Stimulated activated naive CD8-positive, alpha-beta T cell treated with anti-CD3 and anti-CD28 coated beads, Interleukin-15, Interleukin-2, amounts not matched to agents 100 ng/mL and 50 ng/mL, for 24 hours (primary cell): ENCODE measurements at regions not wholly inside any gene's neighbourhood (a gene's known extent, or its start where the extent isn't known, plus 50 kb on each side); places are given as distances from the start of the nearest gene placed in this dataset.

Source experiments
- H3K27ac Mint-ChIP-seq: one replicate; pipeline ENCODE4 v1.8.0; 2021; ENCODE audit warnings: mild to moderate bottlenecking, mixed read lengths
- H3K27me3 Mint-ChIP-seq: one replicate; pipeline ENCODE4 v1.8.0; 2021; ENCODE audit warnings: mixed read lengths
- H3K36me3 Mint-ChIP-seq: one replicate; pipeline ENCODE4 v1.8.0; 2021; ENCODE audit warnings: low read depth, mixed read lengths
- H3K4me1 Mint-ChIP-seq: one replicate; pipeline ENCODE4 v1.8.0; 2021; ENCODE audit warnings: low read depth, mixed read lengths
- H3K4me3 Mint-ChIP-seq: one replicate; pipeline ENCODE4 v1.8.0; 2021; ENCODE audit warnings: mild to moderate bottlenecking, mixed read lengths
- H3K9me3 Mint-ChIP-seq: one replicate; pipeline ENCODE4 v1.8.0; 2021; ENCODE audit warnings: mixed read lengths

DNA sequence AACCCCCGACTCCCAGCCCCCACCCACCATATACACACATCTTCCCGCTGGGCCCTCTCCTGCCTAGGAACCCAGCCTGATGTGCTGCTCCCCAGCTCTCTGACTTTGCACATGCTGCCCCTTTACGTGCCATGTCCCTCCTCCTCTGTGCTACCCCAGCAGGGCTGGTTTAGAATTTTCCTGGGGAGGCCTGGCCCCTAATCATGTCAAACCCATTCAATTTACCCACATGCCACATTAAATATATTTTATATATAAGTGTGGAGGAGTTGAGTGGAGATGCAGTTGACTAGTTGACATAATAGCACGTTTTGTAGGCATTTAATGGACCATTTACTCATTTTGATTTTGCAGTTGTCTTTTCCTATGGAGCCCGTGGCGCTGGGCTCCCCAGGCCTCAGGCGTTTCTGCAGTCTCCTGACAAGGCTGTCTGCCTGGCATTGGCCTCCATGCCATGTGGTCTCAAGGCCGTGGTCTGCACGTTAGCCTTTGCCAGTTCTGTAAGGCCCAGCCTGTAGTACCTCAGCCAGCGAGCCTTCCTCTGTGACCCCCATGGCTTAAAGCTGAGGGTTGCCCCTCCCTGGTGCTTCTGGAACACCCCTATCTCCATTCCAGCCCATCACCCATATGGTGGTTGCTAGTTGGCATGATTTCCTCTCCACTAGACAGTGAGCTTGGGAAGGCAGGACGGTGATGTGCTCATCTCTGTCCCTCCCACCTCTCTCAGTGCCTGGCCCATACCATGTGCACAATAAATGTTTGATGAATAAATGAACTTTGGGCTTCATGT is 155.8 kb downstream of the TLE3 start:
- H3K4me1 Mint-ChIP-seq: no peaks in the 10 kb centered on the region
- H3K9me3 Mint-ChIP-seq: no peaks in the 10 kb centered on the region
- no peaks in the 10 kb centered on the region for H3K36me3 Mint-ChIP-seq
- H3K27me3 Mint-ChIP-seq: peaks cover 12% of the 10 kb centered on the region
- H3K27ac Mint-ChIP-seq: no peak overlapping the region
- no peak overlapping the region for H3K4me3 Mint-ChIP-seq

- no peaks in the 10 kb centered on the region for H3K4me1 Mint-ChIP-seq
- no peak overlapping the region for H3K4me3 Mint-ChIP-seq
- H3K27ac Mint-ChIP-seq: no peak overlapping the region
- H3K36me3 Mint-ChIP-seq: no peaks in the 10 kb centered on the region
- H3K27me3 Mint-ChIP-seq: peaks cover 3% of the 10 kb centered on the region
- H3K9me3 Mint-ChIP-seq: no peaks in the 10 kb centered on the region
These were observed 154.1 kb downstream of the TLE3 start for GRCh38 chr15:69943637-69944036.

DNA sequence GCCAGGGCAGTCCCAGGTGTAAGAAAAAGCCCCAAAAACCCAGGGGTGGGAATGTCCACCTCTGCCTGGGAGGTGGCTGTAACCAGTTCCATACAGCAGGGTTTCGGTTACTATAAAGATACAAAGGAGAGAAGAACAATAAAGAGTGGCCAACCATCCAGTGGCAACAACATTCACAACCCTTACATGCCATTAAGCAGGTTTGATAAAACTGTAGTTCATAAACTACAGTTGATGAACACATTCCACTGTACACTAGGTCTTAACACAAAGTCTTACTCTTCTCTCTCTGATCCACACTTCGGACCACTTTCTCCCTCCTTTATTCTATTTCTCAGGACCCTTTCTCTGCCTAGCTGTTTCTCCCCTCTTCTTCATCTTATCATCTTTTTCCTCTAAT is 152.0 kb downstream of the TLE3 start:
- Mint-ChIP-seq H3K4me1 (no peaks in the 10 kb centered on the region), H3K27ac (no peak overlapping the region), H3K36me3 (no peaks in the 10 kb centered on the region), H3K9me3 (no peaks in the 10 kb centered on the region), H3K4me3 (no peak overlapping the region), H3K27me3 (no peaks in the 10 kb centered on the region)

DNA sequence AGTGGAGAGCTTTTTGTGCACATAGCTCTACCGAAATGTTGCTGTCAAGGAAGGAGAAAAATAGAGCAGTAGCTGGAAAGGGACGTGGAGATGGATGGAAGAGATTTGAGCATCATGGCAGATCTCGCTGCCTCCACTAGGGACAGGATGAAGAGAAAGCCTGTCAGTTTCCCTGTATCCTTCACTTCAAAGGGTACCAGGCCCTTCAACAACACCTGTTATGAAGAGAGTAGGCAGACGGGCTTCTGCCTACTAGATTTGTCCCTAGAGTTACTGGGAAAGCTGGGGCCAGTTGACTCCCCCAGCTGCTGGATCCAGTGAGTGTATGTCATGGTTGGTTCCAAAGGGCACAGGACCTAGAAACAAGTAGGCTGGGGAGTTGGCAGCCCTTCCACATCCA is 150.8 kb downstream of the TLE3 start:
- Mint-ChIP-seq H3K36me3 (no peaks in the 10 kb centered on the region), H3K27me3 (no peaks in the 10 kb centered on the region), H3K4me3 (no peak overlapping the region), H3K27ac (peak overlapping the region; percentile 1), H3K9me3 (no peaks in the 10 kb centered on the region), H3K4me1 (no peaks in the 10 kb centered on the region)

DNA sequence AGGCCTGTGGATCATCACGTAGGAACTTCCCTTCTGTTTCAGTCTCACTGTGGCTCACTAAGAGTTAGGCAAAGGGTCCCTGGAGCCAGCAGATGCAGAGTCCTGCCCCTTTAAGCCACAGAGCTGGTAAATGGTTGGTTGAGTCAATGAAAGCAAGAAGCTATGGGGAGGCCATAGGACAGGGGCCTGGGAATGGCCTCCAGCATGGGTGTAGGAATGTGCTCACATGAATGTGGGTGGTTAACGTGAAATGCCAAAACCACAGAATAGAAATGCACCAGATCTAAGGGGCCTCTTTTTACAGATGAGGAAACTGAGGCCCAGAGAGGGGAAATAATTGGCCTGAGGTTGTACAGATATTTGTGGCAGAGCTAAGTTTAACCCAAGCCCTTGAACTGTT is 150.3 kb downstream of the TLE3 start:
- Mint-ChIP-seq H3K4me3 (no peak overlapping the region), H3K27ac (no peak overlapping the region), H3K9me3 (no peaks in the 10 kb centered on the region), H3K36me3 (no peaks in the 10 kb centered on the region), H3K4me1 (no peaks in the 10 kb centered on the region), H3K27me3 (no peaks in the 10 kb centered on the region)

GRCh38 chr15:69949485-69949884 is 148.2 kb downstream of the TLE3 start:
- Mint-ChIP-seq H3K27me3 (no peaks in the 10 kb centered on the region), H3K9me3 (no peaks in the 10 kb centered on the region), H3K27ac (peak overlapping the region; percentile 13), H3K4me3 (no peak overlapping the region), H3K4me1 (no peaks in the 10 kb centered on the region), H3K36me3 (no peaks in the 10 kb centered on the region)

GRCh38 chr15:69951256-69951897 is 146.3 kb downstream of the TLE3 start:
- Mint-ChIP-seq H3K27ac (no peak overlapping the region), H3K4me1 (no peaks in the 10 kb centered on the region), H3K36me3 (no peaks in the 10 kb centered on the region), H3K27me3 (peaks cover 5% of the 10 kb centered on the region), H3K4me3 (no peak overlapping the region), H3K9me3 (no peaks in the 10 kb centered on the region)

GRCh38 chr15:69951898-69952555 is 145.7 kb downstream of the TLE3 start:
- Mint-ChIP-seq H3K36me3 (no peaks in the 10 kb centered on the region), H3K4me3 (no peak overlapping the region), H3K27me3 (peaks cover 5% of the 10 kb centered on the region), H3K27ac (no peak overlapping the region), H3K9me3 (no peaks in the 10 kb centered on the region), H3K4me1 (no peaks in the 10 kb centered on the region)

DNA sequence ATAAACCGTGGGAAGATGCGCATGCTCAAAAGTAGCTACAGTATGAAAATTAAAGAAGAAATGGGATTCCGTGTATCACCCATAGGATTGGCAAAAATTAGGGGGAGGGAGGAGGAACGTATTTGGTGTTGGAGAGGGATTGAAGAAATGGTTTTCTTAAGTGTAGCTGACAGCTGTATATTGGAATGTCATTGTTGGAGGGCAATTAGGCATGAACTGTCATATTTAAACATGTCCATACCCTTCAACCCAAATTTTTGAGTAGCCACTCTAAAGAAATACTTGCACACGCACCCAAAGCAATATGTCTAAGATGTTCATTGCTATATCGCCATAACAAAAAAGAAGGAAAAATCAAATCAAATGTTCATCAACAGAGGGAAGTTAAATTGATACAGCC is 144.7 kb downstream of the TLE3 start:
- H3K9me3 Mint-ChIP-seq: no peaks in the 10 kb centered on the region
- H3K27me3 Mint-ChIP-seq: peaks cover 5% of the 10 kb centered on the region
- H3K27ac Mint-ChIP-seq: no peak overlapping the region
- no peak overlapping the region for H3K4me3 Mint-ChIP-seq
- peaks cover 2% of the 10 kb centered on the region for H3K4me1 Mint-ChIP-seq
- H3K36me3 Mint-ChIP-seq: no peaks in the 10 kb centered on the region

DNA sequence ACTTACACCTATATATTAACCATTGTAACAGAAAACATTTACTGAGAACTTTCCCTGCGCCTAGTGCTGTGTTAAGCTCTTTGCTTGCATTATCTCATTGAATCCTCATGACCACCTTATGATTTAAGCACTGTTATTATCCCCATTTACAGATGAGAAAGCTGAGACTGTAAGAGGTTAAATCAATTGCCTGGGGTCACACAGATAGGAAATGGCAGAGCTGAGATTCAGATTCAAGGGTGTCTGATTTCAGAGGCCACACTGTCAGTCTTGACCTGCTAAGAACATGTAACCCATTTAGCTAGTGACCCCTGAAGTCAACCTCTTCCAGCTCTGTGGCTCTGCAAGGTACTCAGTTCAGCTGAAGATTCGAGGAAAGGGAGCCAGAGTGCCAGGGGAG is 143.9 kb downstream of the TLE3 start:
- Mint-ChIP-seq H3K4me1 (peaks cover 6% of the 10 kb centered on the region), H3K27ac (no peak overlapping the region), H3K27me3 (peaks cover 5% of the 10 kb centered on the region), H3K36me3 (no peaks in the 10 kb centered on the region), H3K9me3 (no peaks in the 10 kb centered on the region), H3K4me3 (no peak overlapping the region)

- no peaks in the 10 kb centered on the region for H3K36me3 Mint-ChIP-seq
- H3K27me3 Mint-ChIP-seq: peaks cover 5% of the 10 kb centered on the region
- peaks cover 6% of the 10 kb centered on the region for H3K4me1 Mint-ChIP-seq
- H3K9me3 Mint-ChIP-seq: no peaks in the 10 kb centered on the region
- H3K27ac Mint-ChIP-seq: no peak overlapping the region
- H3K4me3 Mint-ChIP-seq: no peak overlapping the region
These were observed 143.1 kb downstream of the TLE3 start for GRCh38 chr15:69954666-69955065.

DNA sequence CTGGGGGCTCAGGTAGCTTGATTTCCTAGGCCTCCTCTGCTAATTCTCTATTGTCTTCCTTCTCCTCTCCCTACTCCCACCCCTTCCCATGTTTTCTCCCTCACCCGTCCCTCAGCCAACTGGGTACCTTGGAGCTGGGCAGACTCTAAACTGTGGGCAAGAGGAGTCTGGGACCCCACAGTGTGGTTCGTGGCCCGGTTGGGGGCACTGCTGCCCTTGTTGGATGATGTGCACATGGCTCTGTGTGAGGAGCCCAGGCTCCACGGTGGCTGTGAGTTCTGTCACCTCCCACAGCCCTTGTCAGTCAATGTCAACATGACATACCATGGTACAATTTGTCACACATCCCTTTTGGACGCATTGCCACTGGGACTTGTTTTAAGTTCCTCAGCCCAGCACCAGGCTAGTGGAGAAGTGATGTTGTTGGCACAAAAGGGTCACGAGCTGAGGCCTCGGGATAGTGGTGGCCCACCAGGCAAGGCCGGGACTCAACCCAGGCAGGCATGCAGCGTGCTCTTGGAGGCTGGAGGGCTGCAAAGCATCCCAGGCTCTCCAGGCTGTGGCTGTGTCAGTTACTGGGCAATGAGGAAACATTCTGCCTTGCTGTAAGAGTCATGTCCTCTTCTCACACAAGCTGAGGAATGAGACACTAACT is 142.3 kb downstream of the TLE3 start:
- peaks cover 5% of the 10 kb centered on the region for H3K27me3 Mint-ChIP-seq
- H3K27ac Mint-ChIP-seq: no peak overlapping the region
- H3K9me3 Mint-ChIP-seq: no peaks in the 10 kb centered on the region
- no peaks in the 10 kb centered on the region for H3K36me3 Mint-ChIP-seq
- peaks cover 6% of the 10 kb centered on the region for H3K4me1 Mint-ChIP-seq
- H3K4me3 Mint-ChIP-seq: no peak overlapping the region

DNA sequence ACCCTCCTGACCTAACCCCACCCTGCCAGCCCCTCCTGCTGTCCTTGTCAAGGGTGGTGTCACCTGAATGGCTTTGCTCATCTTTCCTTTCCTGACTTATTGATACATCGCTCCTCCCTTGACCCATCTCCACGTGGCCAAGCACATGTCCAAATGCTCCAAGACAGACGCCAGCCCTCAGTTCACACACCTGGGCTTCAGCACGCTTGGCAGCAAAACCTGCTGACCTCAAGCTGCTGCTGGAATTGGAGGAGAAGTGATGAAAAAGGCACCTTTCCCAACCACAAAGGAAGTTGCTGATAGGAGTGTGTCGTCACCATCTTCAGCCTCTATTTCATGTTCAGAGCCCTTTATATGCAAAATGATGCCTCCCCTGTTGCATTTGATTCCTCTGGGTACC is 141.3 kb downstream of the TLE3 start:
- H3K27me3 Mint-ChIP-seq: peaks cover 5% of the 10 kb centered on the region
- no peaks in the 10 kb centered on the region for H3K36me3 Mint-ChIP-seq
- H3K4me3 Mint-ChIP-seq: no peak overlapping the region
- H3K9me3 Mint-ChIP-seq: no peaks in the 10 kb centered on the region
- H3K4me1 Mint-ChIP-seq: peaks cover 6% of the 10 kb centered on the region
- no peak overlapping the region for H3K27ac Mint-ChIP-seq

DNA sequence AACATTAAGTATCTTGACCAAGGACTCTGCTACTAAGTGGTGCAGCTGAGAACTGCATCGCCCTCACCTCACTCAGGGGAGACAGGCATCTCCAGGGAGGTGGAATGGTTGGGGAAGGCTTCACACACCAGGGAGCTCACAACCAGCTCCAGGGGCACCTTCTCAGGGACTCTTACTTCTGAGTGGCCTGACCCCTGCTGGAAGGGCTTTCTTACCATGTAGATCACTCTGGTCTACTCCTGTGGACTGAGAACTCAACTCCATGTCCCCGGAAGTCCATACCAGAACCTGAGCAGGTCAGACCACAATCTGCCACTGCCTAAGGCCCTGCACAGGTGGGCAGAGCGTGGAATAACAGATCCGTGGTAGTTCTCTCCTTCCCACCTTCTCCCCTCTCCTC is 140.5 kb downstream of the TLE3 start:
- peaks cover 5% of the 10 kb centered on the region for H3K27me3 Mint-ChIP-seq
- H3K36me3 Mint-ChIP-seq: no peaks in the 10 kb centered on the region
- no peak overlapping the region for H3K27ac Mint-ChIP-seq
- H3K9me3 Mint-ChIP-seq: no peaks in the 10 kb centered on the region
- H3K4me3 Mint-ChIP-seq: no peak overlapping the region
- H3K4me1 Mint-ChIP-seq: peaks cover 6% of the 10 kb centered on the region

DNA sequence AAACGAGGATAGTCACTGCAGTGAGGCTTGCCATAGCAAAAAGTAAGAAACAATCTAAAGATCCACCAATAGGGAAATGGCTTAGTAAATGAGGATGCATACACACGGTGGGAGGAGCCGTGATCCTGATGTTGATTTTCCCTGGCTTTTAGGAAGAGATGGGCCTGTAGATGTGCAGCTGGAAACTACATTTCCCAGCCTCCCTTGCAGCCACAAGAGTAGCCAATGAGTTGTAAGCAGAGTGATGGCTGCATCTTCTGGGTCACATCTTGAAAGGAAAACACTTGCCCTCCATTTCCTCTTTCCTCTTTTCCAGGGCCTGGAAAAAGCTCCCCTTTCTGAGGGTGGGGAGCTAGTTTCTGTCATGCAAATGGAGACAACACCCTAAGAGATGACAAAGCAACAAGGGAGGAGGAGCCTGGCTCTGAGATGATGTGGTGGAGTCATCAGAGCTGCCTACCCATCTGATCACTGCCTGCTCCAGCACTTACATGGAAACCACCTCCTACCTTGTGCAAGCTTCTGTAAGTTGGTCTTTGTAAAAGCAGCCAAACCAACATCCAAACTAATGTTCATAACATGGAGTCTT is 139.1 kb downstream of the TLE3 start:
- Mint-ChIP-seq H3K4me1 (peaks cover 6% of the 10 kb centered on the region), H3K4me3 (no peak overlapping the region), H3K27ac (no peak overlapping the region), H3K27me3 (peaks cover 11% of the 10 kb centered on the region), H3K9me3 (no peaks in the 10 kb centered on the region), H3K36me3 (no peaks in the 10 kb centered on the region)
